ENCODE measurements at regions not wholly inside any gene's neighbourhood (a gene's known extent, or its start where the extent isn't known, plus 50 kb on each side); places are given as distances from the start of the nearest gene placed in this dataset.

DNA sequence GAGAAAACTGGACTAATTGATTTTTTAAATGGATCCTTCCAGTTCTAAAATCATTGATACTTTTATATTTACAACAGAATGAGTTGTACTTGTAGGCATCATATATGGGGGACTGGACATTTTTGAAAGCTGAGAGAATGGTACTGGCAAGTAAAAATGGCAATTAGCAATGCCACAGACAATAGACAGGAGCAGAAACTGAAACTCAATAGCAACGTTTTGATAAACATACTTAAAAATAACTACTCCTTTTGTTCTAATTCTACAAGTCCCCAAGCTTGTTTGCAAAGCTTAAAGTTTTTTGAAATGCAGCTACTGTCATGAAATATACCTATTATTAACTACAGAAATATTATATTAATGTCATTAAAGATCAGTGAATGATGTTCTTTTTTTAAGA, 52.8 kb upstream of the FBXL7 start:
- peak; percentile 5 for DNase-seq

DNA sequence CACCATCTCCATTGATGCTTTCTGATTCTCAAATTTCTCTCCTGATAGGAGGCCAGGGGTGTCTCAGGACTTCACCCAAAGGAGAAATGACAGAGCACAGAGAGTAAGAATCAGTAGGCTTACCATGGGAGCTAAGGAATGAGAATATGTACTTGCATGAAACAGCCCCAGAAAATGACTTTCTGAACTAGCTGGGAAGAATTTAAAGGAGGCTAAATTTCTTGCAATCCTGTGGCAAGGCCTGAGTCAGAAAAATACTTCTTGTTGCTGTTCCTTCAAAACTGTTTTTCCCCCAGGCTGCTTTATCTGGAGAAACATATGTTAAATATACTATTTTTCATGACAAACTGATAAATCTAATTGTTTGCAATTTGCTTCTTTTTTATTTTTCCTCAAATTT, 53.4 kb upstream of the FBXL7 start:
- DNase-seq, result no peak

DNA sequence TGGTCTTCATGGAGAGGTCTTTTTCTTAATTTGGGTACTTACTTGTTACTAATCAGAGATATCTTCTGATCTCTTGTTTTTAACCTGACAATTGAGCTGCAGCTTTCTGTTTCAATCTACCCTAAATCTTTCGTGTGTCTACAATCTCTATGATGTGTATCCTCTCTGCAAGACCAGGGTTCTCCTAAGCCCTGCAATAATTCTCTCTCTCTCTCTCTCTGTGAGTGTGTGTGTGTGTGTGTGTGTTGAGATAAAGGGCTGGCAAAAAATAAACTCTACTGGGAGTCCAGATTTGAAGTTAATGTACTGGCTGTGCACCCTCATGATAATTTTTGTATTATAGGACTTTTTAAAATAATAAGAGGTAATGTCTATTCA, 57.8 kb upstream of the FBXL7 start:
- DNase-seq, result no peak

DNA sequence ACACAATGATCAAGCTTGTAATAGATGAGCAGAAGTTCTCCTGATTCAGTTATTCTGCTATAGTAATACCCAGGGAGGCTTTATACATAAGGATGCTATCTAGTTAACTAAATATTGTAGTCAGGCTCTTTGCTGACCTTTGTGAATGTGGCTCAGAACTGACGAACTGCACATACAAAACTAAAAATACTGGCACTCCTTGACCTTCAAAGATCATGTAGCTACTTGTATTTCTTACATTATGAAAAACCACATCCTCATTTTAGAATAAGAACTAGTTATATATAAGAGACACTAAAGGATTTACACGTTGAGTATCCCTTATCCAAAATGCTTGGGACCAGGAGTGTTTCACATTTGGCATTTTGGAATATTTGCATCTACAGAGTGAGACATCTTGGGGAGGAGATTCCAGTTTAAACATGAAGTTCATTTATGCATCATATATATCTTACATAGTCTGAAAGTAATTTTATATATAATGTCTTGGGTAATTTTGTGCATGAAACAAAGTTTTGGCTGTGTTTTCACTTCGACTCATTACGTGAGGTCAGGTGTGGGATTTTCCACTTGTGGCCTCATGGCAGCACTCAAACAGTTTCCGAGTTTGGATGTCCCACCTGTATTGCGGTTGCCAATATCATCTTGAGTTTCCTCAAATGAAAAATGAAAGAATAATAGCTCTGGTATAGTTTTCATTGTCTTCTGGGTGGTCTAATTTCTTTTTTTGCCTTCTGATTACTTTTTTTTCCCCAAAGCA, 58.4 kb upstream of the FBXL7 start:
- DNase-seq, result no peak

DNA sequence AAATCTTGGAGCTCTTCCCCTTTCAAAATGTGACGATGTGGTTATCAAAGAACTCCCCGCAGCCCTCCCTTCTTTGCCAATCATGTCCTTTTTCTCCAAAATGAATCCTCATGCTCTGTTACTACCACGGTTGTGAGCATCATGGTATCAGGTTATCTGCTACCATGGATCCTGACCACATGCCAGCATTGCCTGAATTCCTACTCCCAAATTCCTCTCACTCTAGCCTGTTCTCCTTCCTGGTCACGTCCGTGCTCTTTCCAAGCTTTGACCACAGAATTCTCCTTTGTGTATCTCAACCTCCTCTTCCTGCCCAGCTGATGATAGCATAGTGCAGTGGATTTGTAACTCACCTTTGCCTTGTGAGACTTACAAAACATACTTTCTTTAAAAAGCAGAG, 59.5 kb upstream of the FBXL7 start:
- no peak for DNase-seq

DNA sequence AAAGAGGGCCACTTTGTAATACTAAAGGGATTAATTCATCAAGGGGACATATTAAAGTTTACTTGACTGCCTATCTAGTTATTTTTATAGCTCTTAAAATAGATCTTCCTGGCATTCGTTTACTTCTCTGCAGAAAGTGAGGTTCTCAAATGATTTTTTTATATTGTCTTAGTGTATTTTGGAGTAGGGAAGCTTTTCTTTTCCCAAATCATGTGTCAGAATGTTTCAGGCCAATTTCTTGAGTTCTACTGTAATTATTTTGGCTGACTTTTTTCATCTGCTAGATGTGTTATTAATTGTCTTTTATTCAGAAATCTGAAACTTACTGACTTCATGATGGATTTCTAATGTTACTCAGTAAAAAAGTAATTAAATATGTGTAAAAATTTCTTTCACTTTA, 60.2 kb upstream of the FBXL7 start:
- no peak for DNase-seq

DNA sequence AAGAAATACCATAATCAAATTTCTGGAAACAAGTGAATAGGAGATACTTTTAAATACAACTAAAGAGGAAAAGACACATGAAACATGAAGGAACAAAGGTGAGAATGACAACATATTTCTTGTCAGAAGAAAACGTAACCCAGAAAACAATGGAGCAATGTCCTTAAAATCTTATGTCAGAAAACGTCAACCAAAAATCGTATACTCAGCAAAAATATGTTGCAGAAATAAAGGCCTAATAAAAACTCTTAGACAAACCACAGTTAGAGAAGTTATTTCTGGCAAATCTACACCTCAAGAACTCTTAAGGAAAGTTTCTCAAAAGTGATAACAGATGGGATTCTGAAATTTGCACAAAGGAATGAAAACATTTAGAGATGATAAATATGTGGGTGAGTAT, 66.3 kb upstream of the FBXL7 start:
- no peak for DNase-seq

DNA sequence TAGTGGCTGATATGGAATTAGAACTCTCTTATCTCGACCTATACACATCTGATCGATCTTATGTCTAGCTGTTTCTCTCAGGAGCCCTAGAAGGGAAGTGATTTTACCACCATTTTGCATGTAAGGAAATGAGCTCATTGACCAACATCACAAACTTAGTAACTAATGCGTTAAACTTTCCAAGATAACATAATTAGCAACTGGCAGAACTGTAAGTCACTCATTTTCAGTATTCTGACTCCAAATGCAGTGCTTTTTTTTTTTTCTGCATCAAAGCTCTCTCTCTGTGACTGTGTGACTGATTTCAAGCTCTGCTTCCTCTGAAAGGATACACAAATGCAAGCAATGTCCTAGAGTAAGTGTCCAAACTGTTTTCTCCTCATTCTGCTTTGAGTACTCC, 68.1 kb upstream of the FBXL7 start:
- DNase-seq, result no peak

DNA sequence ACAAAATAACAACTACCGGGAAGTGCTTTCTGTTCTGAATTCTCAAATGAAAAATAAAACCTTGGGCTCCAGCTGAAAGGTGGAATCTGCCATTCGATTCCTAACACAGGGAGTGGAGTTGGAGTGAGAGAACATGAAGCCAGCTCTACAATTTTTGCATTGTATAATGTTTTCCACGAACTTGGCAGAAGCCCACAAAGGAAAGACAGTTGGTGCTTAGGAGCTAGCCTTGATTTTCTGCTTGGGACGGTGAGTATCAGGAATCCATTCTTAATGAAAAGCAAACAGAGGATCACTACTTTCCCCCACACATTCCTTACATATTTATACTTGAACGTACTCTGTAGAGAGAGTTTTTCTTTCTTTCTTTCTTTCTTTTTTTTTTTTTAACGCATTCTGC, 74.2 kb upstream of the FBXL7 start:
- DNase-seq, result no peak

DNA sequence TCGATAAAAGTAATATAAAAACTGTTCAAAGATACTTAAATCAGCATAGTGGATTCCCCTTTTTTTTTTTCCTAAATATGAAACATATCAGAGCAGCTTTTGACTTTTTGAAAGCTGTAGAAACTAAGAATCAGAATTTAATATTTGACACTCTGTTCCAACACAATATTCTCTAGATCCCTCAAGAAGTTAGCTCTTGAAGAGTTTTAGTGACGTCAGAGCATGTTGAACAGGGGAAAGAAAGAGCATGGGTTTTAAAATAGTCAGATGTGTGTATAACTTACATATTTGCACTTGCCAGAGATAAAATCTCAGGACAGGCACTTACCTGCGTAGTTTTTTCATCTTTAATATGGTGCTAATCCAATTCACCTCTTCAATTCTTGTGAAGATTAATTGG, 75.2 kb upstream of the FBXL7 start:
- no peak for DNase-seq

DNA sequence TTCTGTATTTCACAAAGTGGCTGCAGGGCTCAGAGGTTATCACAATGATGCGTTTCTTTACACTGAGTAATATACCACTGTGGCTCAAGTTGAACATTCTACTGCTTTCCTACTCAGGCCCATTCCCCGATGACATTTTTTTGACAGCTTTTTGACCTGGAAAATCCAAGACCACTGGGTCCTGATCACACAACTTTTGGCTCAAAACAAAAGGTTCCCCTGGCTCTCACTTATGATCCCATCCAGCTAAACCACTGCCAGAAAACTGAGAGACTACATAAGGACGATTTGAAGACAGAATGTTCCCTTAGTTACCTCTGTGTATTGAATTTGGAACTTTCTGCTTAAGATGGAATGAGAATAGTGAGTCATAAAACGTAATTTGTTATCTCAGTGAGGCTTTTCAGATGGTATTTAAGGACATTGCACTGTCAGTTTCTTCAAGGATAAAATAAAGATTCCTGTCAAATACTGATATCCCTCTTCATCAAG, 78.0 kb upstream of the FBXL7 start:
- no peak for DNase-seq

DNA sequence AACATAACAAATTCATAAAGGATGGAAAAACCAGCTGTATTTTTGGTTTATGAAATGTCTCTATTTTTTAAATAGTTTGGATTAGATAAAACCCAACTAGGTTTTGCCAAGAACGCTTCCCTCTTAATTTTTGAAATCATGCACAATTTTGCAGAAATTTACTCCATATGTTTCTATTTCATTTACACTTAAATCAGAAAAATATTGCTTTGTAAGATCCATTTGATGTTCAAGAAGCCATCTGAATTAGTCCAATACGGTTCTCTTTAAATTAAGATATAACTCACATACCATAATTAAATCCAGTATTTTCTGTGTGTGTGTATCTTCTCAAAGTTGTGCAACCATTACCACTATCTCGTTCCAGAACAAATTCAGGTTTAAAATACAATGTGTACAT, 78.6 kb upstream of the FBXL7 start:
- no peak for DNase-seq

DNA sequence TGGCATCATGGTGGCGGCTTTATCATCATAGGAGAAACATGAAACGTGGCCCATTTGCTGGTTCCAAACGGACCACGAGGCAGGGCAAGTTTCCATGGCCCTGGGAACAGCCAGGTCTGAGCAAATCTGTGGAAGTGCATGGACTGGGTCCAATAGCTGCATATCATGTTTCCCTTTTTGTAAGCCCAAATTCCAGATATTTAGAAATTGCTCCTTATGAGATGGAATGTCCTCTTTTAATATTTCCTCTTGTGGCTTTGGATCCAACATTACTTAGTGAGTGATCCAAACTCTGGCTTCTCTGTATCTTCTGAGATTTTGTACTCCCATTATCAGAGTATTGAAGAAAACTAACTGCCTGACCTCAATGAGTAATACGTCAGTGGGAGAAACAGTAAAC, 79.8 kb upstream of the FBXL7 start:
- DNase-seq, result no peak

DNA sequence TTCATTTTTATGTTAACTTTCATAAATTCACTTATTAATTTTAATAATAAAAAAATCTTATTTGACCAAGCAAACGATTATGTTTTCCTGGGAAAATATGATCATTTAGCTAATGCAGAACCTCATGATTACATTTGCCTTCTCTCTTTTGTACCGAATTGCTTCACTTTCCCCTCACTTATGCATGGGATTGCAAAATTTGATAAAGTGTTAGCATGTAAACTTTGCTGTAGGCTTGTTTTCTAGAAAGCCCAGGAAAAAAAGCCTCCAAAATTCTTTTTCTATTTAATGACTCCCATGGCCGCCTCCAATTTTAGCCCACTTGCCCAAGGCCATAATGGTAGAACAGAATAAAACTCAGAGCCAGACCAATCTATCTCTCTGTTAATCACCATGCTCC, 82.8 kb upstream of the FBXL7 start:
- DNase-seq, result no peak

DNA sequence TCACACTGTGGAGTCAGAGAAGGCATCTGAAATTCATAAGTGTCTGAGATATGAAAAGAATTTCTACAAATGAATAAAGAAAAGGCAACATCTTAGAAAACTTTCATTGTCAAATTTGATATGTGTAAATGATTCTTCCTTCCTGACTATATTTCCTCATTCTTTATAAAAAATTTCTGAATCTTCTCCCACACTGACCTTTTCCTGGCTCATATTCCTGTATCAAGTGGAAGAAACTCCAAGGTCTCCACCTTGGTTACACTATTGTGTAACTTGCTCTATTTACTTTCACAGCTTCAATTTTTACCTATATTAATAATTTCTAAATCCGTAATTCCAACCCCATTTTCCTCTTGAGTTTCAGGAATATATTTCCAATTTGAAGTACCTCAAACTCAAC, 93.5 kb upstream of the FBXL7 start:
- no peak for DNase-seq

DNA sequence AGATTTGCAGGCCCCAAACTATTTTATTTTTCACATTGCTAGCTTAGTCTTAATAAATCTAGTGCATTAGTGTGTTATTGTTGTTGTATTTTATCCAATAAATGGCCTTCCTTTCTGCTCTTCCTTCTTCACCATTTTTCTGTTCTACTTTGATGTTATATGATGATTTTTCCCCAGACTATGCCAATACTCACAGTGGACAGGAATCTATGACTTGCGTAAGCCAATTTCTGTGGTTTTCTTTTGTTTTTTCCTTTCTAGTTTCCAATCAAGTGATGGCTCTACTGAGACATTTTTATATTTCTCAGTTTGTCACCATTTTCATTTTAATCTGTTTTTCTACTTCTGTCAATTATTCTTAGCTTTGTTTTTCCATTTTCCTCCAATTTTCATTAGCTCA, 106.8 kb upstream of the FBXL7 start:
- no peak for DNase-seq

DNA sequence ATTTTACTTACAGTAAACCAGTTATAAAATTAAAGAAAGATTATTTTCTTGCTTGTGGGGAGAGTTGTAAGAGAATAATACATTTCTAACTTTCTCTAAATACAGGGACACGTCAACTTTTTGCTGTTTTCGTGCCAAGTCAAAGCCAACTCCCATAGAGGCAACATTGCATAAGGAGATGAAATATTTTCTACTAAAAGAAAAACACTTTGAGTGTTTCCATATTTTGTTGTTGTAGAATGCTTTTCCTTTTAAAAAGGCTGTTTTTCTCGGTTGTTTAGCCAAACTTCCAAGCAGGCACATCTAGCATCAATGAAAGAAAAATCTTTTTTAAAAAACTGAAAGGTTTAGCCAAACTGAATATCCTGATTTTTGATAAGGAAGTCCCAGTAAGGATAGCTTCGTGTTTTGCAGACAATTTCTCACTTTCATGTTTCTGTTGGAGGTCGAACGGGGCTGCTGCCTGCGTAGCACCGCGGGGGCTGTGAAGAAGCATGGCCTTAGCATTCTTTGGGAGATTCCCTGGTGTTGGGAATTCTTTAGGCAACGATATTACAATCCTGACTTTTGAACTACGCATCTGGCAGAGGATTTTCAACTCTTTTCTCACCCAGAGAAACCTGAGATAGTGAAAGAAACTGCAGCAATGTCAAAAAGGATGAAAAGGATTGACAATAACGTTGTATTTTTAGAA, 108.1 kb upstream of the FBXL7 start:
- DNase-seq, result no peak

DNA sequence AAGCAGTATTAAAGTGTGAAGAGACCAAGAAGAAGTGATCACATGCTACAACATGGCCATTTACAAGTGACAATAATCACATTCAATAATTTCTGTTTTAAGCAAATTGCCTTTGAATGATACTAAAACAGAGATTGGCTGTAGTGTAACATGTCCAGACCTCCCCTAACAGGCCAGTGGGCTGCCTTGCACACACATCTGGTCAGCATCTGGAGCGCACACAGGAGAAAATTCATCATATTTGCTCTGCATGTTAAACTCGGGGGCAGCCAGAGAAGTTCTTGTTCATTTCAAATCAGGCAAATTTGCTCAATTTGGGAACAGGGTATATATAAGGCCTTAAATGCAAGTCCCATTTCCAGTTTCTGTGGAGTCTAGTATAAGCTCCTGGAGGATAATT, 111.1 kb upstream of the FBXL7 start:
- no peak for DNase-seq

DNA sequence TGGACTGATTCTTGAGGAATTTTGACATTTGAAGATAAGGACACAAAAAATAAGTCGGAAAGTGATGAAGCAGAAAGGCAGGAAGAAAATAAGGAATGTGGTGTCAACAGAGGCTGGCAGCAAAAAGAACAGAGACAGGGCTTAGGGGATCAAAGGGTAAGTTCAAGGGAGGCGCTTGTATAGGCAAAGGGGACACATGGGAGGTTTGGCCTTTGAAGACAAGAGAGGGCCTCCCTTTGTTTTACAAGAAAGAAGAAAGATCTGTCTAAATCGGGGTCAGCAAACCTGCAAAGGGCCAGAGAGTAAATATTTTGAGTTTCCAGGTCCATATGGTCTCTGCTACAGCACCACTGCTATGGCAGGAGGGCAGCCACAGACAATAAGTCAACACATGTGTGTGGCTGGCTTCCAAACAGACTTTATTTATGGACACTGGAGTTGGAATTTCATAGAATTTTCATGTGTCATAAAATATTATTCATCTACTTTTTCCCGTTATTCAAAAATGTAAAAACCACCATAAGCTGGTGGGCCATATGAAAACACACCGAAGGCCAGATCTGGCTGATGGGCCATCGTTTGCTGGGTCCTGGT, 112.0 kb upstream of the FBXL7 start:
- no peak for DNase-seq

DNA sequence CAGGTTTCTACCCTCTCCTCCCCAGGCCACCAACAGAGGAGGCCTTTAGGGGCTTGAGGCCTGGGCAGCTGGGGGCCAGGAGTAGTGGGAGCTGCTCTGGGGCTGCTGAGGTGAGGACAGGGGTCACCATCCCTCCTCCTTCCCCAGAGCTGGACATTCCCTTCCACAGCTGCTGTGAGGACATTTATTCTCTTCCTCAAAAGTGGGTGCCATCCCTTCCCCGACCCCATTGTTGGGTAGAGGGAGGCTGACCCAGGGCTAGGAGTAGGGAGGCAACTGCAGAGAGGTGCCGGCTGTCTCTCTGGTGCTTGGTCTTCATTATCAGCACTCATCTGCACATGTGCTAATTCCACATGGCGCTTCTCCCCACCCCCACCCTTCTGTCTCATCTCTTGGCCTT, 113.9 kb upstream of the FBXL7 start:
- DNase-seq, result no peak

DNA sequence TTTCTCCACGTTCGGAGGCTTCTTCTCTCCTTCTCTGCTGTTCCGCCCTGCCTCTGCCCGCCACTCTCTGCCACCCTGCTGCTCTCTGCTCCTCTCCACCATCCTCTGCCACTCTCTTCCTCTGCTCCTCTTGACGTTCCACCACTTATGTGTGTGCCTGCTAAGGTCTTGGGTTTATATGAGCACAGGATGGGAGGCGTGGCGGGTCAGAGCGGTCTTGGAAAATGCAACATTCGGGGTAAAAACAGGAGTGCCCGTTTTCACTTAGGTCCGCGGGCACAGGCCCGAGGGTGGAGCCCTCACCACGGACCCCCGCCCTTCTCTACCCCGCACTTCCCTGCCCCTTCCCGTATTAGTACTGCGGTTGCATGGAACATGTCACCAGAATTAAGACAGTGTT, 114.4 kb upstream of the FBXL7 start:
- DNase-seq, result no peak

DNA sequence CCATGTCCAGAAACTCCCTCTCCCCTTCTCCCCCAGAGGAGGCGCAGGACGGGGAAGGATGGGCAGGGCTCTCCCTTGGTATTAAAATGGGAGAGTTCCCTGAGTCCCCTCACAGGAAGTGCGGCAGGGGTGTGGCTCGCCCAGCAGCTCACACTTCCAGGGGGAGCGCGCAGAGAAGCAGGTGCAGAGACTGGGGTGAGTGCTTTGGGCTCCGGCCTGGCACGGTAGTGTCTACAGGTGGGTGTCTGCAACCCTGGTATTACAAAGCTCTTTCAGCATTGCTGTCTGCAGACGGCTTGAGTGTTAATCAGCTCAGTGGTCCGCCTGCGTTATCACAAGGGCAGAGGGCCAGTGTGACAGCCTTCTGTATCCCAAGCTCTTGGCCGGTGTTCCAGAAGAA, 114.9 kb upstream of the FBXL7 start:
- no peak for DNase-seq

DNA sequence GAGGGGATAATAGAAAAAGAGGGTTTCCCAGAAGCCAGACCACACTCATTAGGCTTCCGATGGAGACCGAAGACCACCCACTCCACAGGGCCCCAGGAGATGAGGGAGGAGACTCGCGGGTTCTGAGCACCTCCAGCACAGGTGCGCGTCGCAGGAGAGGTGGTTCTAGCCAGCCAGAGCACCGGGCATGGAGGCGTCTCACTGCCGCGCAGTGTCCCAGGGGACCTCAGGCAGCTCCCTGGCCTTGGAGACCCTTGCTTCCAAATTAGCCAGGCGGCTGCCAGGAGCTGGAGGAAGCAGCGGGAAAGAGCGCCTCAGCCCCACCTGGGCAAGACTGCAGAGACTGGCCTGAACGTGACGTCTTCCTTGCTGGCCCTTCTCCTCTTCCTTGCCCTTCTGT, 115.4 kb upstream of the FBXL7 start:
- no peak for DNase-seq

DNA sequence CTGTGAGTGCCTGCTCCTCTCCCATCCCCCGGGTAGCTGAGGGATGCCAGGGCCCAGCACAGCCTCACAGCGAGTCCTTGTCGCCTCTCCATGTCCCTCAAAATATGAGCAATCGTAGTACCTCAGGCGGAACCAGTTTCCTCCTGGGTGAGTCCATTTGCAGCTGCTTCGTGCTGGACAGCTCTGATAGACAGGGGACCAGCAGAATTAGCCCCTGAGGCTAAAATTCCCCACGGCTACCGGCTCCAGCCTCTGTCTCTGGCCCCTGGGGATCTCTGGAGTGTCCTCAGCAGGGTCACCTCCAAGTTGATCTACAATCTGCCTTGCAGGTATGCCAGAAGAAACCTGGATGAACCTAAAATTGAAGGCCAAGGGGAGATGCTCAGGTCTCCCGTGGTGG, 115.8 kb upstream of the FBXL7 start:
- DNase-seq, result no peak

DNA sequence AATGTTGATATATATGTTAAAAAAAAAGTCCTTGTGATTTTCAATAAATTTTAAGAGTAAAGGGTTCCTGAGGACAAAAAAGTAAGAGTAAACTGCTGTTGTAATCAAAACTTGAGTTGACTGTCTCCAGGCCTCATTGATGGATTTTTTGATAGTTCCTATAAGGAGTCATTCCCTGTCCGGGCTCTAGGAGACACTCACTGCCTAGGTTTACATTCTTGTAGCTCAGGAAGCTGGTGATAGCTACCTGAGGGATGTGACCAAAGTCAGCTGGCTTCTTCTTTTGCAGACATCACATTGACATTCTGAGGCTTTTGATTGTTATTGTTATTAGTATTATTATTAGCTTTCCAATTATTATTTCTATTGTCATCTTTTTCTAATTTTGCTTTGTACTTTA, 116.5 kb upstream of the FBXL7 start:
- DNase-seq, result peak; percentile 7
